Liver (tissue), 3 donors: ENCODE measurements at regions not wholly inside any gene's neighbourhood (a gene's known extent, or its start where the extent isn't known, plus 50 kb on each side); places are given as distances from the start of the nearest gene placed in this dataset.

Experiments used
- EGR1 ChIP-seq, 2 donors: IDR thresholded peaks; 2 replicates each; pipeline ENCODE4 v1.6.1; 2016 to 2018; ENCODE audit warnings: antibody characterized with exemption in 2 of 2, low read depth in 2 of 2
- TF ChIP-seq, protein P1 (sequence below): fragments of 150-350 bp; IDR thresholded peaks from 2 replicates; pipeline ENCODE4 v1.5.1; 2017; ENCODE audit warnings: improper control_type of control experiment, low read depth, low read length; ENCODE audit not compliant: missing input control
- TF ChIP-seq, protein P2 (sequence below): IDR thresholded peaks from 2 replicates; pipeline ENCODE4 v1.6.1; 2016; ENCODE audit warnings: antibody characterized with exemption
- donor health status: healthy.
- donor health status: healthy.

DNA sequence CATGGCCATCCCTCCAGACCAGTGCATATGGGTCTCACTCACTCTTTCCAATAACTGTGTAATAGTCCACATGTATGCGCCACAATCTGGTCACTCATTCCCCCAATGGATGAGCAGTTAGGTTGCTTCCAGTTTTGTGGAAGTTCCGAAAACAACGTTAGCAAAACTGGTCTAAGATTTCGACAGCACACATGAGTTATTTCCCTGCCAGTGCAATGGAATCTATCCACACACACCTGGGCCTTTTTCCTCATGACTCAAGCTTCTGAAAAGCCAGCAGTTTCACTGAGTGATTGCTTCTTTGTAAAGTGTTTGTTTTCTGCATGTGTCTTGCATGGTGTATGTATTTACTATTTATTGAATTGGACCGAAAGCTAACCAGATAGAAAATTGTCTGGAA, 58.8 kb upstream of the FHIP2A start:
- TF ChIP-seq, protein P1, sequence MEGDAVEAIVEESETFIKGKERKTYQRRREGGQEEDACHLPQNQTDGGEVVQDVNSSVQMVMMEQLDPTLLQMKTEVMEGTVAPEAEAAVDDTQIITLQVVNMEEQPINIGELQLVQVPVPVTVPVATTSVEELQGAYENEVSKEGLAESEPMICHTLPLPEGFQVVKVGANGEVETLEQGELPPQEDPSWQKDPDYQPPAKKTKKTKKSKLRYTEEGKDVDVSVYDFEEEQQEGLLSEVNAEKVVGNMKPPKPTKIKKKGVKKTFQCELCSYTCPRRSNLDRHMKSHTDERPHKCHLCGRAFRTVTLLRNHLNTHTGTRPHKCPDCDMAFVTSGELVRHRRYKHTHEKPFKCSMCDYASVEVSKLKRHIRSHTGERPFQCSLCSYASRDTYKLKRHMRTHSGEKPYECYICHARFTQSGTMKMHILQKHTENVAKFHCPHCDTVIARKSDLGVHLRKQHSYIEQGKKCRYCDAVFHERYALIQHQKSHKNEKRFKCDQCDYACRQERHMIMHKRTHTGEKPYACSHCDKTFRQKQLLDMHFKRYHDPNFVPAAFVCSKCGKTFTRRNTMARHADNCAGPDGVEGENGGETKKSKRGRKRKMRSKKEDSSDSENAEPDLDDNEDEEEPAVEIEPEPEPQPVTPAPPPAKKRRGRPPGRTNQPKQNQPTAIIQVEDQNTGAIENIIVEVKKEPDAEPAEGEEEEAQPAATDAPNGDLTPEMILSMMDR = no peak
- TF ChIP-seq, protein P2, sequence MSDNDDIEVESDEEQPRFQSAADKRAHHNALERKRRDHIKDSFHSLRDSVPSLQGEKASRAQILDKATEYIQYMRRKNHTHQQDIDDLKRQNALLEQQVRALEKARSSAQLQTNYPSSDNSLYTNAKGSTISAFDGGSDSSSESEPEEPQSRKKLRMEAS = no peak
- TF ChIP-seq EGR1 (IDR thresholded peaks at IDR 0.05; ENCODE audit: low read depth in 2 of 2) = no peak
